Stimulated activated CD4-positive, alpha-beta T cell treated with anti-CD3 and anti-CD28 coated beads, Interleukin-2, amount 100 ng/mL, for 24 hours (primary cell): ENCODE measurements at regions not wholly inside any gene's neighbourhood (a gene's known extent, or its start where the extent isn't known, plus 50 kb on each side); places are given as distances from the start of the nearest gene placed in this dataset.
"Not testable (repeated sequence)": the region's sequence is repeated elsewhere in the genome, so short reads cannot be mapped to it uniquely, and the experiment has no call there.

ENCODE experiments used
- DNase-seq, 2 donors: peaks; one replicate each; pipeline ENCODE4 v3.0.0-alpha.2; 2020

DNA sequence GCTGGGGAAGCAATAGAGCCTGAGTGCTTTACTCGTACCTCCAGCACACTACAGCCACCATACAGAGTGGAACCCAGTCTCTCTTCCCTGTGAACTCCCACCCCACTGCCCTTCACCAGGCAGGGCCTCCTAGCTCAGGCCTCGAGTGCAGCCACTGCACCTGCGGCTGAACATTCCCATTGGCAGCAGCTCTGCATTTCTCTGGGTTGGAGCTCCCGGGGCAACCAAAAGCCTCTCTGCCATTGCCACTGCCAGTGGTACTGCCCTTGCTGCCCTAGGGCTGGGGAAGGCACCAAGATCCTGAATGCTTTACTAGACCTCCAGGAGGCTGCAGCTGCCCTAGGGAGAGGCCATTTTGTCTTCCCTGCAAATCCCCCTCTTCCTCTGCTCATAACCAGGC, 266.8 kb downstream of the TDRD3 start:
- no peak for DNase-seq

DNA sequence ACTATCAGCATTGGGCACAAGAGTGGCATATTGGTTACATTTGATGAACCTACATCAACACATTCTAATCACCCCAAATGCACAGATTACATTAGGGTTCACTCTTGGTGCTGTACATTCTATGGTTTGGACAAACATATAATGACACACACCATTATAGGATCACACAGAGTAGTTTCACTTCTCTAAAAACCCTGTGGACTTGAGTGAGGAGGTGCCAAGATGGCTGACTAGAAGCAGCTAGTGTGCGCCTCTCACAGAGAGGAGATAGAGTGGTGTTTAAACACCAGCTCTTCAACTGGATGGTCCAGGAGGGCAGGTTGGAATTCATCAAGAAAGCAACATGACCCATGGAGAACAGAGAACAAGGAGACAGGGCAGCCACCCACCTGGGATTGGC, 265.6 kb downstream of the TDRD3 start:
- no peak for DNase-seq

DNA sequence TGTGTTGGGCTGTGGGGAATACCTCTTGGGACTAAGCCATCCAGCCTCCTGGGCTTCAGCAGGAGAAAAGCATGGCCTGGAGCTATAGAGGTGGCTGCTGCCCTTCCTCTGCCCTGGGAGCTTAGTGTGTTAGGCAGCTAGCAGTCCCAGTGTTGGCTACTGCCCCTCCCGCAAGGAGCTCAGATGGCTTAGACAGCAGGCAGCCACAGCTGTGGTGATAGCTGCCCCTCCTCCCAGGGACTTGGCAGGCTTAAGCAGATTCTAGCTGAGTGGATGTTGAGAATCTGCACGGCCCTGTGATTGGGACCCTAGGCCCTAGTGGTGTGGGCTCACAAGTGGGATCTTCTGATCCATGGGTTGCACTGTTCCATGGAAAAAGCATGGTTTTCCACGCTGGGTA, 264.5 kb downstream of the TDRD3 start:
- DNase-seq = no peak

DNA sequence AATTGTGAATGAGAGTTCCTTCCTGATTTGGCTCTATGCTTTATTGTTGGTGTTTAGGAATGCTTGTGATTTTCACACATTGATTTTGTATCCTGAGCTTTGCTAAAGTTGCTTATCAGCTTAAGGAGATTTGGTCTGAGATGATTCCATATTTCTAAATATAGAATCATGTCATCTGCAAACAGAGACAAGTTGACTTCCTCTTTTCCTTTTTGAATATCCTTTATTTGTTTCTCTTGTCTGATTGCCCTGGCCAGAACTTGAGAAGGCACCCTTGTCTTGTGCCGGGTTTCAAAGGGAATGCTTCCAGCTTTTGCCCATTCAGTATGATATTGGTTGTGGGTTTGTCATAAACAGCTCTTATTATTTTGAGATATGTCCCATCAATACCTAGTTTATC, 260.6 kb downstream of the TDRD3 start:
- DNase-seq = not testable (repeated sequence)

DNA sequence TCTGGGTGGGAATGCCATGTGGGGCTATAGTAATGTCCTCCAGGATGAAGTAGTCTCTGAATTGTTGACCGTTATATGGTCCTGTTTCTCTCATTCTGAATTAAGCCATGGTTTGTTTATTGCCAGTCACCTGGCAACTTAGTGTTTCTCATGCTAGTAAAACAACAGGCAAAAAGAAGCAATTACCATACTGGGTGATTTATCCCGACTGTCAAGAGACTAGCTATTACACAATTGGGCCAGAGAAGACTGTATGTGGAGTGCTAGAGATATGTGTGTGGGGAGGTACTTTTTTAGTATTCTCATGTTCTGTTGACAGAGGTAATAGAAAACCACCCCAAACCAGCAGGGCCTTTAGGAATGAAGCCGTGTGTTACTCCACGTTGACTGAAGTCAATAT, 258.2 kb downstream of the TDRD3 start:
- no peak for DNase-seq

DNA sequence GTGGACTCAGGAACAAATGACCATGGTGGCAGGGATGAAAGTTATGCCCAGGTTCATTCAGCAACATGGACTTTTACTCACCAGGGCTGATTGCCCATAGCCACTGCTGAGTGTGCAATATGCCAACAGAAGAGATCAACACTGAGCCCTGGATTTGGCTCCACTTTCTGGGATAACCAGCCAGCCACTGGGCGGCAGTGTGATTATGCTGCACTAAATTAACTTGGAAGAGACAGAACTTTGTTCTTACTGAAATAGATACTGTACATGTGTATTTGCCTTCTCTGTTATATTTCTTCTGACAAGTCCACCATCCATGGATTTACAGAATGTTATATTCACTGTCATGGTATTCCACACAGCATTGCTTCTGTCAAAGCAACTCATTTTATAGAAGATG, 257.4 kb downstream of the TDRD3 start:
- DNase-seq = no peak

DNA sequence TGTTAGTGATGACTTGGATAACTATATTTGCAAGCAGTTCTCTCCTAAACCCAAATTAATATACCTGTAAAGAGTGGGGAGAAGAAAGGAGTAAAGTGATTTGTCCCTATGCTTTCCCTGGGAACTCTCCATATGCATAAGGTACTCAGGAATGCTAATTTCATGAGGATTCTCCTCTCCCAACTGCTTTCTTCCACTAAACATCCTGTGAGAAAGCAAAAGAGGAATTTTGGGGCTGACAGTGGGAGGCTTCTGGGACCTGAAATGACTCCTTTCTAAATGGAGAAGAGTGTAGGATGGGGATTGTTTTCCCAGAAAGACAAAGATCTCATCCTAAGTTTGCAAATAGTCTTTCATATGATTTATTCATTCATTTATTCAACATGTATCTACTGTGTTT, 250.5 kb downstream of the TDRD3 start:
- DNase-seq = no peak

DNA sequence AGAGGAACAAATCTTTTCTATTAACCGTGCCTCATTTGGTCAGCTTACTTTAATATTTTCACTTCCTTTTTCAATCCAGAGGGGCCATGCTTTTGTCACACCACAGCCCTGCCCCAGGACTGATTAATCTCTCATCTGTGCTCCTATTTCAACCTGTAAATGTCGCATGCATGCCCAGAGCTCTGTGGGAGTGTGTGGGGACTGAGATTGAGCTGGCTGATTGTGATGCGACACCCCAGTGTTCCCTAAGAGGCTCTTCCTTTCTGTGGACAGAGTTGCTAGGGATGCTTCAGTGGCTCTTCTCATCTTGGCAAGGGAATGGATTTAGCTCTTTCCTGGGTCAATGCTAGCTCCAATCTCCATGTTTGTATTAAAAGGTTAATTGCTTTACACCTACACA, 249.6 kb downstream of the TDRD3 start:
- no peak for DNase-seq

DNA sequence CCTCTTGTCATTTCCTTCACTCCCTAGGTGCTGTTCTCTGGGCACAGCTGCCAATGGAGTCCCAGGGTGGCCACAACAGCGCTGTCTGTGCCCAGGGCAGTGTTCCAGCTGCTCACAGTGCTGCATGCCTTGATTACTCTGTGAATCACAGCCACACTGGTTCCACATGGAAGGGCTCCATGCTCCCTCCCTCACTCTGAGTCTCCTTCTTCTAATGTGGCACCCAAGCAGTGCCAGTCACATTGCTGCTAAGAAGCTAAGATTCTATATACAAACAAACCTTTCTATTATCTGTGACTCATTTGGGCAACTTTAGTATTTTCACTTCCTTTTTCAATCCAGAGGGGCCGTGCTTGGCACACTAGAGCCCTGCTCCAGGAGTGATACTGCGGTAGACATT, 248.7 kb downstream of the TDRD3 start:
- DNase-seq = no peak

DNA sequence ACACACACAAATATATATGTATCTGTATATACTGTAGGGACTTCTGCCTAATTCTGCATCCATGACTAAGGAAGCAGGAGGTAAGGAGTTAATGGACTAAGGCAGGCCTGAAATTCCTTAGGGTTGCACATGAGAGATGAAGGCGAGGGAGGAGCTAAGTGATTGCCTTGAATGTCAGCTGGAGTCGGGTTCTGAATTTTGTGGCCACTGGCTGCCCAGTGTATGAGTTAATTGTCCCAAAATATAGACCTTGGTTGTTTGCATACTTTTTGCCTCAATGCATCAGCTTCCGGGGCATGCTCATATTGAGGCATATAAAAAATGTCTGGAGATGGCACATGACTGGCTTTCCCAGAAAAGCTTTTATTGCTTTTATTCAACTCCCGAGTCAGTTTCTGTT, 245.5 kb downstream of the TDRD3 start:
- DNase-seq = no peak

DNA sequence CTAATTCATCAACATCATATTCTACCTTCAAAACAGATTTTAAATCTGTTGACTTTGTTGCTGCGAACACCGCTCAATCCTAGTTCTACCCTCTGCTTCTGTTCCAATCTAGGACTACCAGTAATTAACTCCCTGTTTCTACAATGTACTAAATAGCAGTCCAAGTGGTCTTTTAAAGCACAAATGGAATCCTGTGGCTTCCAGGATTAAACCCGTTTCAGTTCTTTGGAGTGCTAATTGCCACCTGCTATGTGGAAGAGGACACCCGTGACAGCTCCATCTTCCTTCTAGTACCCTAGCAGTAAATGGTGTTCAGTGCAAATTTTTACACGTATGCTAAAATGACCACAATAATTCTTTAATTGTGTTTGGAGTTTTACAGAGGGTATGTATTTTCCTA, 232.1 kb downstream of the TDRD3 start:
- no peak for DNase-seq

DNA sequence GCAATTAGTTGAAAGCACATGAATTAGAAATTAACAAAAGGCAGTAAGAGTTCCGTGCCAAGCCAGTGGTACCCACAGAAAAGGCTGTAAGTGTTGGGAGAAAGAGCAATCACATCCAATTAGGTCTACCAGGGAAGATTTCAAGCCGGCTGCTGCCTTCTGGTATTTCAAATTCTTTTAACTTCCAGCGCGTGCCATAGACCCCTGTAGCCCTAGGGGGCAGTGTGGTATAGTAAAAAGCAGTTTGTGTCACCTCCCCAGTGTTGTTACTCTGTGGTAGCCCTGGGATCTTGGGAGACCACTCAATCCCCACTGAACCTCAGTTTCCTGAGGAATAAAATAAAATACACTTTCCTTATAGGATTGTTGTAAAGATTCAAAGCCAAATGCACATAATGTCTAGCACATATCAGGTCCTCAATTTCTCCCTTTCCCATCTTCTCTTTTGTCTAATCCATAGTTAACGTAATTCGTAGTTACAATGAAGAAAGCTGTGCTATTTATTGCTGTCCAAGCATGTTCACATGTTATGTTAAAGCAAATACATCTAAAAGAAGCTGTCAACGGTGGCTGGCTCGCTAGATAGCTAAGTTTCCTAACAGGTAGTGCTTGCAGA, 230.2 kb downstream of the TDRD3 start:
- DNase-seq = peak; percentile 15 to 17
